PC-9 (cell line): ENCODE measurements at regions not wholly inside any gene's neighbourhood (a gene's known extent, or its start where the extent isn't known, plus 50 kb on each side); places are given as distances from the start of the nearest gene placed in this dataset.

ENCODE experiments used
- CTCF ChIP-seq: fragments of 200-600 bp; sonication (generic); conservative IDR thresholded peaks from 2 replicates; pipeline ENCODE4 v1.6.1; 2017; ENCODE audit warnings: mixed run types, antibody characterized with exemption, mild to moderate bottlenecking, moderate library complexity
- EZH2 ChIP-seq: fragments of 200-600 bp; sonication (generic); IDR thresholded peaks from 2 replicates; pipeline ENCODE4 v1.8.0; 2017; ENCODE audit warnings: antibody characterized with exemption, low read depth

- TF ChIP-seq CTCF: no peak
- TF ChIP-seq EZH2: no peak
Observed at GRCh38 chr5:4921929-4922328, 218.2 kb upstream of the ADAMTS16 start.
